DND-41 (cell line): ENCODE measurements at regions not wholly inside any gene's neighbourhood (a gene's known extent, or its start where the extent isn't known, plus 50 kb on each side); places are given as distances from the start of the nearest gene placed in this dataset.

Experiments used
- ATAC-seq: fragments of 200-7000 bp; cut with Tn5 transposase; 3 replicates; pipeline ENCODE4 v1.9.1; 2021; ENCODE audit warnings: low read depth; ENCODE audit not compliant: insufficient read depth
- DNase-seq: peaks from one replicate; pipeline ENCODE4 v3.0.0-alpha.2; 2020
- H2AFZ ChIP-seq: 2 replicates; pipeline ENCODE4 v1.6.0; 2012; ENCODE audit warnings: low read depth, low read length
- H3K27ac ChIP-seq: 2 replicates; pipeline ENCODE4 v1.5.1; 2012; ENCODE audit warnings: low read length, inconsistent platforms
- H3K27me3 ChIP-seq: fragments of 200-600 bp; sonication (generic); 2 replicates; pipeline ENCODE4 v1.6.0; 2012; ENCODE audit warnings: low read length, mild to moderate bottlenecking, inconsistent platforms; ENCODE audit not compliant: insufficient read depth, poor library complexity
- H3K36me3 ChIP-seq: 2 replicates; pipeline ENCODE4 v1.5.1; 2012; ENCODE audit warnings: low read length, inconsistent platforms; ENCODE audit not compliant: insufficient read depth
- H3K4me1 ChIP-seq: 2 replicates; pipeline ENCODE4 v1.5.1; 2012; ENCODE audit warnings: mild to moderate bottlenecking, low read length; ENCODE audit not compliant: insufficient read depth
- H3K4me2 ChIP-seq: 2 replicates; pipeline ENCODE4 v1.6.0; 2012; ENCODE audit warnings: mild to moderate bottlenecking, moderate library complexity, low read length, inconsistent platforms; ENCODE audit not compliant: insufficient read depth
- H3K4me3 ChIP-seq, 2 experiments: fragments of 200-600 bp in 1 of 2; shearing (Covaris generic) in 1 of 2; 2 replicates each; pipeline ENCODE4 v1.5.1; 2012 to 2016; ENCODE audit warnings: inconsistent platforms in 2 of 2, low read length in 2 of 2, mild to moderate bottlenecking in 2 of 2, low read depth in 1 of 2, moderate library complexity in 1 of 2
- H3K79me2 ChIP-seq: 2 replicates; pipeline ENCODE4 v1.6.0; 2012; ENCODE audit warnings: low read length, inconsistent platforms; ENCODE audit not compliant: insufficient read depth
- H3K9ac ChIP-seq: 2 replicates; pipeline ENCODE4 v1.6.0; 2012; ENCODE audit warnings: low read depth, mild to moderate bottlenecking, inconsistent platforms, low read length, moderate library complexity
- H3K9me3 ChIP-seq: 2 replicates; pipeline ENCODE4 v1.5.1; 2012; ENCODE audit warnings: low read length, moderate library complexity, mild to moderate bottlenecking, inconsistent platforms; ENCODE audit not compliant: insufficient read depth, severe bottlenecking
- H4K20me1 ChIP-seq: 2 replicates; pipeline ENCODE4 v1.6.0; 2012; ENCODE audit warnings: low read length; ENCODE audit not compliant: insufficient read depth
- CTCF ChIP-seq: IDR thresholded peaks from 2 replicates; pipeline ENCODE4 v1.5.1; 2012; ENCODE audit warnings: borderline replicate concordance, low read length, moderate library complexity, mild to moderate bottlenecking; ENCODE audit not compliant: poor library complexity, severe bottlenecking; ENCODE audit errors: extremely low read depth
- EZH2 ChIP-seq: IDR thresholded peaks from 3 replicates; pipeline ENCODE4 v1.6.1; 2012; ENCODE audit warnings: borderline replicate concordance, low read depth, mild to moderate bottlenecking, moderate library complexity, low read length, inconsistent platforms; ENCODE audit not compliant: severe bottlenecking

DNA sequence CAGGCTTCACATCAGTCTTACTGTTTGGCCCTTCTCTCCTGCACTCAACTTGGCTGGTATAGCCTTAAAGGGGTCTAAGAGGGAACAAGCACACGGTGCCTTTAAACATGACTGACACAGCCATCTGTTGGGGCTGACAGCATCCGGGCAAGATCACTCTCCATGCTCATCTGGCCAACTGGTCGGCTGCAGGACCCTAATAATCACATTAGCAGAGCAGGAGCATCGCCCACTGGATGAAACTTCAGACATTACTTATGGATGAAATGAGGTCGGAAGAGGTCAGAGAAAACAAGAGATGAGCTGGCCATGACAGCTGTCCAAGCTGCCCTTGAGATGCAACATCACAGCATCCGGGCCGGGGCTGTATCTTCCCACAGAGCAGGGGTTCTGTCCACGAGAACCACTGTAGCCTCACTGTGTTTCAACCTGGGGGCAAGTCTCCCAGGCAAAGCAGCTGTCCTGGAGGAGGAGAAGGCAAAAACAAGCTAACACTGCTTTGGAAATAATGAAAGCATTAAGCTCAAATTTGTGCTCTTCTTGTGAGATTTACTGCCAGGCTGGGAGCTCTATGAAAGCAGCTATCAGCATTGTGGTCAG is 94.4 kb upstream of the TTC29 start:
- no peak overlapping the region for H2AFZ ChIP-seq
- DNase-seq (no peak), ATAC-seq (no peak)
- peaks cover 3% of the 10 kb centered on the region for H3K27me3 ChIP-seq
- H3K4me1 ChIP-seq = no peaks in the 10 kb centered on the region
- no peak overlapping the region for H3K27ac ChIP-seq
- H3K4me2 ChIP-seq = no peak overlapping the region
- H3K9me3 ChIP-seq = peaks cover 3% of the 10 kb centered on the region
- H4K20me1 ChIP-seq = no peaks in the 10 kb centered on the region
- TF ChIP-seq EZH2 (no peak), CTCF (no peak)
- no peaks in the 10 kb centered on the region for H3K36me3 ChIP-seq
- no peak overlapping the region for H3K4me3 ChIP-seq
- H3K79me2 ChIP-seq = no peaks in the 10 kb centered on the region
- no peak overlapping the region for H3K9ac ChIP-seq

DNA sequence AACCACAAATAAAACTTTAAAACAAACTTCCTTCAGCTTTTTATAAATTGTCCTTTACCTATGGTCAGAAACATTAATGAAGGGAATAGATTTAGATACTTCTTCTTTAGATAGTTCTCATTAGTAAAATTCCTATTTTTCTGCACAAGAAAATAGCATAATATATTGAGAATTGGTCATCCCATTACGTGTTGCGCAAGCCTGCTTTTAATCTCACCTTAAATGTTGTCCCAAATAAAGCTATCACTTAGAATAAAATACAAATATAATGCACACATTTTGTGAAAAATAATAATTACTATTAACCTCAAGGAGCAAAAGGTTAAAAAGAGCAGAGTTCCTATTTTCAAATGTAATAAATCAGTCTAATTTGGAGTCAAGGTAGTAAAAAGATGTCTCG is 95.2 kb upstream of the TTC29 start:
- Histone ChIP-seq H3K9me3 (peaks cover 3% of the 10 kb centered on the region), H3K36me3 (no peaks in the 10 kb centered on the region), H4K20me1 (no peaks in the 10 kb centered on the region), H3K9ac (no peak overlapping the region), H3K27ac (no peak overlapping the region), H2AFZ (no peak overlapping the region), H3K4me3 (no peak overlapping the region), H3K4me2 (no peak overlapping the region), H3K27me3 (peaks cover 3% of the 10 kb centered on the region), H3K79me2 (no peaks in the 10 kb centered on the region), H3K4me1 (no peaks in the 10 kb centered on the region)
- no peak for DNase-seq
- no peak for ATAC-seq
- TF ChIP-seq CTCF (no peak), EZH2 (no peak)

- H3K9ac ChIP-seq = no peak overlapping the region
- no peaks in the 10 kb centered on the region for H3K4me1 ChIP-seq
- H3K9me3 ChIP-seq = peaks cover 3% of the 10 kb centered on the region
- TF ChIP-seq EZH2 = no peak
- no peak for TF ChIP-seq CTCF
- no peak overlapping the region for H3K4me2 ChIP-seq
- no peaks in the 10 kb centered on the region for H3K36me3 ChIP-seq
- no peaks in the 10 kb centered on the region for H3K79me2 ChIP-seq
- ATAC-seq = no peak
- no peak for DNase-seq
- H2AFZ ChIP-seq = no peak overlapping the region
- H3K4me3 ChIP-seq = no peak overlapping the region
- no peak overlapping the region for H3K27ac ChIP-seq
- no peaks in the 10 kb centered on the region for H4K20me1 ChIP-seq
- peaks cover 3% of the 10 kb centered on the region for H3K27me3 ChIP-seq
These were observed 95.7 kb upstream of the TTC29 start for GRCh38 chr4:147041376-147041775.
